Osteocyte (in vitro differentiated cells): ENCODE measurements at regions not wholly inside any gene's neighbourhood (a gene's known extent, or its start where the extent isn't known, plus 50 kb on each side); places are given as distances from the start of the nearest gene placed in this dataset.

ENCODE experiments used
- DNase-seq: peaks from one replicate; pipeline ENCODE4 v3.0.0; 2021; ENCODE audit warnings: mixed read lengths; ENCODE audit not compliant: unreplicated experiment; ENCODE audit errors: extremely low spot score
- H3K27ac Mint-ChIP-seq: one replicate; pipeline ENCODE4 v1.8.0; 2021; ENCODE audit warnings: mild to moderate bottlenecking, mixed read lengths; ENCODE audit not compliant: unreplicated experiment
- H3K27me3 Mint-ChIP-seq: one replicate; pipeline ENCODE4 v1.8.0; 2021; ENCODE audit warnings: mixed read lengths; ENCODE audit not compliant: unreplicated experiment
- H3K36me3 Mint-ChIP-seq: one replicate; pipeline ENCODE4 v1.8.0; 2021; ENCODE audit warnings: mixed read lengths; ENCODE audit not compliant: unreplicated experiment
- H3K4me1 Mint-ChIP-seq: one replicate; pipeline ENCODE4 v1.8.0; 2021; ENCODE audit warnings: mixed read lengths; ENCODE audit not compliant: unreplicated experiment
- H3K4me3 Mint-ChIP-seq: one replicate; pipeline ENCODE4 v1.8.0; 2021; ENCODE audit warnings: mild to moderate bottlenecking, moderate library complexity, mixed read lengths; ENCODE audit not compliant: unreplicated experiment
- H3K9me3 Mint-ChIP-seq: one replicate; pipeline ENCODE4 v1.8.0; 2021; ENCODE audit warnings: mixed read lengths; ENCODE audit not compliant: unreplicated experiment
- TF ChIP-seq, protein P1 (sequence below): fragments of 200-600 bp; sonication (generic); IDR thresholded peaks from 2 replicates; pipeline ENCODE4 v1.5.0; 2021; ENCODE audit warnings: antibody characterized with exemption, mild to moderate bottlenecking, moderate library complexity

GRCh38 chr2:223472771-223473170 lies 129.4 kb downstream of the SCG2 start:
- Mint-ChIP-seq H3K4me3 (no peak overlapping the region), H3K9me3 (peaks cover 13% of the 10 kb centered on the region), H3K27me3 (no peaks in the 10 kb centered on the region), H3K27ac (no peak overlapping the region), H3K36me3 (peaks cover 1% of the 10 kb centered on the region), H3K4me1 (peaks cover 38% of the 10 kb centered on the region)
- TF ChIP-seq, protein P1, sequence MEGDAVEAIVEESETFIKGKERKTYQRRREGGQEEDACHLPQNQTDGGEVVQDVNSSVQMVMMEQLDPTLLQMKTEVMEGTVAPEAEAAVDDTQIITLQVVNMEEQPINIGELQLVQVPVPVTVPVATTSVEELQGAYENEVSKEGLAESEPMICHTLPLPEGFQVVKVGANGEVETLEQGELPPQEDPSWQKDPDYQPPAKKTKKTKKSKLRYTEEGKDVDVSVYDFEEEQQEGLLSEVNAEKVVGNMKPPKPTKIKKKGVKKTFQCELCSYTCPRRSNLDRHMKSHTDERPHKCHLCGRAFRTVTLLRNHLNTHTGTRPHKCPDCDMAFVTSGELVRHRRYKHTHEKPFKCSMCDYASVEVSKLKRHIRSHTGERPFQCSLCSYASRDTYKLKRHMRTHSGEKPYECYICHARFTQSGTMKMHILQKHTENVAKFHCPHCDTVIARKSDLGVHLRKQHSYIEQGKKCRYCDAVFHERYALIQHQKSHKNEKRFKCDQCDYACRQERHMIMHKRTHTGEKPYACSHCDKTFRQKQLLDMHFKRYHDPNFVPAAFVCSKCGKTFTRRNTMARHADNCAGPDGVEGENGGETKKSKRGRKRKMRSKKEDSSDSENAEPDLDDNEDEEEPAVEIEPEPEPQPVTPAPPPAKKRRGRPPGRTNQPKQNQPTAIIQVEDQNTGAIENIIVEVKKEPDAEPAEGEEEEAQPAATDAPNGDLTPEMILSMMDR, result no peak
- DNase-seq, result no peak

- peaks cover 6% of the 10 kb centered on the region for H3K9me3 Mint-ChIP-seq
- H3K27me3 Mint-ChIP-seq, result no peaks in the 10 kb centered on the region
- H3K4me3 Mint-ChIP-seq, result no peak overlapping the region
- H3K36me3 Mint-ChIP-seq, result peaks cover 1% of the 10 kb centered on the region
- peaks cover 24% of the 10 kb centered on the region for H3K4me1 Mint-ChIP-seq
- no peak for DNase-seq
- no peak overlapping the region for H3K27ac Mint-ChIP-seq
- TF ChIP-seq, protein P1, result no peak
Measured at GRCh38 chr2:223474893-223475292, 127.3 kb downstream of the SCG2 start.

DNA sequence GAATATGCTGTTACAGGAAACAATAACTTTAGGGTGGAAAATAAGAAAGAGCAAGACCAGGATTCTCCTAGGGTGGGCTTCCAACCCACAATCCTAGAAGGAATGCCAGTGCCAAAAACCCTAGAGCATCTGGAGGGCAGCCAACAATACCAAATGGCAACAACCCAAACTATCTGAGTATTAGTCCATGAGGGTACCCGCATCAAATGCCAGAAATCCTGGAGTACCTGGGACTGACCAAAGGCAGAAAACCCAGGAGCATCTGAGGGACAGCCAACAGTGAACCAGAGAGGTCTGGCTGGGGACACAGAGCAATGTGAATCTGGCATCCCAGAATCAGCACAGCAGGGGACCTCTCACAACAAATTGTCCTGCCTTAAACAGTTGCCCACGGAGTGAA lies 126.3 kb downstream of the SCG2 start:
- H3K36me3 Mint-ChIP-seq, result peaks cover 1% of the 10 kb centered on the region
- H3K9me3 Mint-ChIP-seq, result peaks cover 6% of the 10 kb centered on the region
- peaks cover 14% of the 10 kb centered on the region for H3K4me1 Mint-ChIP-seq
- no peaks in the 10 kb centered on the region for H3K27me3 Mint-ChIP-seq
- TF ChIP-seq, protein P1, result no peak
- no peak overlapping the region for H3K4me3 Mint-ChIP-seq
- no peak overlapping the region for H3K27ac Mint-ChIP-seq
- no peak for DNase-seq

DNA sequence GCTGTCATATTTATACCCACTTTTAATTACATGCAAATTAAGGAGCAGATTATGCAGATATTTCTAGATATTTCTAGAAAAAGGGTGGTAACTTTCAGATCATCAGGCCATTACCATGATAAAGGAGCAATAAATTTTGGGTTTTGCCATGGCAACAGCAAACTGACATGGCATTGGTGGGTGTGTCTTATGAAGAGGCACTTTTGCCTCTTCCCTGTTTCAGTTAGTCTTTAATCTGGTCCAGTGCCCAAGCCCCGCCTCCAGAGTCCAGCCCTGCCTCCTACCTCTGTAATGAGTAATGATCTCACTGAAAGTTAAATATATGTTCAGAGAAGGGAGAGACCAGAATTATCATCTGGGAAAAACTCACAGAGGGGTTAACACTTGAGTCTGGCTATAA lies 124.8 kb downstream of the SCG2 start:
- Mint-ChIP-seq H3K4me1 (peaks cover 14% of the 10 kb centered on the region), H3K27ac (no peak overlapping the region), H3K27me3 (no peaks in the 10 kb centered on the region), H3K36me3 (peaks cover 1% of the 10 kb centered on the region), H3K9me3 (peaks cover 6% of the 10 kb centered on the region), H3K4me3 (no peak overlapping the region)
- TF ChIP-seq, protein P1, result no peak
- no peak for DNase-seq

DNA sequence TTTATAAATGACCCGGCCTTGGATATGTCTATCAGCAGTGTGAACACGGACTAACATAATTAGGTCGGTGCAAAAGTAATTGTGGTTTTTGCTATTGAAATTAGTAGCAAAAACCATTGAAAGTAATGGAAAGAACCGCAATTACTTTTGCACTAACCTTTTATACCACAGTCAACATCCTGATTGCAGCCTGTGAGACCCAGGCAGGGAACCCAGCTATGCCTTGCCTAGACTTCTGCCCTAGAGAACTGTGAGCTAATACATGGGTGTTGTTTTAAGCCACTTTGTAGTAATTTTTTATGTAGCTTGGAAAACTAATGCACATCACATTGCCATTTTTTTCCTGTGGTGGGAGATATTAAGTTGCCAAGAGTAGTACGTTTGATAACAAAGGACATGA lies 120.7 kb downstream of the SCG2 start:
- no peak overlapping the region for H3K27ac Mint-ChIP-seq
- H3K27me3 Mint-ChIP-seq, result no peaks in the 10 kb centered on the region
- H3K4me3 Mint-ChIP-seq, result no peak overlapping the region
- H3K9me3 Mint-ChIP-seq, result no peaks in the 10 kb centered on the region
- H3K36me3 Mint-ChIP-seq, result no peaks in the 10 kb centered on the region
- no peaks in the 10 kb centered on the region for H3K4me1 Mint-ChIP-seq
- TF ChIP-seq, protein P1, result no peak
- no peak for DNase-seq
